CD14-positive monocyte (primary cell): ENCODE measurements at regions not wholly inside any gene's neighbourhood (a gene's known extent, or its start where the extent isn't known, plus 50 kb on each side); places are given as distances from the start of the nearest gene placed in this dataset.

Source experiments
- DNase-seq, 3 donors: peaks; one replicate each; pipeline ENCODE4 v3.0.0-alpha.2; 2011 to 2022
- H2AFZ ChIP-seq: 2 replicates; pipeline ENCODE4 v1.6.0; 2012; ENCODE audit warnings: mild to moderate bottlenecking, low read depth, low read length, inconsistent platforms; ENCODE audit not compliant: insufficient read depth, poor library complexity, severe bottlenecking
- H3K27ac ChIP-seq, 2 donors: 1 replicate in 1 of 2; 2 replicates in 1 of 2; pipeline ENCODE4 v1.5.1; 2012 to 2013; ENCODE audit warnings: low read length in 2 of 2, control low read depth in 1 of 2, inconsistent platforms in 1 of 2, low read depth in 1 of 2, mild to moderate bottlenecking in 1 of 2
- H3K27me3 ChIP-seq, 2 donors: one replicate each; pipeline versions ENCODE4 v1.6.0 to v1.6.1; 2011 to 2013; ENCODE audit warnings: low read length in 2 of 2; ENCODE audit not compliant: control insufficient read depth in 2 of 2, insufficient read depth in 2 of 2
- H3K36me3 ChIP-seq, 2 donors: replicated peaks in 1 of 2; 1 replicate in 1 of 2; 2 replicates in 1 of 2; pipeline versions ENCODE4 v1.5.1 to v1.6.1; 2012 to 2013; ENCODE audit warnings: low read length in 2 of 2, control low read depth in 1 of 2, inconsistent platforms in 1 of 2, mild to moderate bottlenecking in 1 of 2; ENCODE audit not compliant: insufficient read depth in 2 of 2, control insufficient read depth in 1 of 2
- H3K4me1 ChIP-seq, 2 donors: 1 replicate in 1 of 2; 2 replicates in 1 of 2; pipeline versions ENCODE4 v1.5.1 to v1.6.1; 2012 to 2013; ENCODE audit warnings: low read length in 2 of 2, control low read depth in 1 of 2, inconsistent platforms in 1 of 2, mild to moderate bottlenecking in 1 of 2, moderate library complexity in 1 of 2; ENCODE audit not compliant: insufficient read depth in 2 of 2, control insufficient read depth in 1 of 2
- H3K4me2 ChIP-seq: replicated peaks from 2 replicates; pipeline ENCODE3; 2012; ENCODE audit warnings: low read length, moderate library complexity, mild to moderate bottlenecking; ENCODE audit not compliant: poor library complexity, severe bottlenecking; ENCODE audit errors: extremely low read depth
- H3K4me3 ChIP-seq, 3 experiments: fragments of 200-600 bp in 1 of 3; sonication (generic) in 1 of 3; replicated peaks in 1 of 3; 1 replicate in 2 of 3; 2 replicates in 1 of 3; pipeline ENCODE4 v1.5.1; 2011 to 2013; ENCODE audit warnings: low read length in 3 of 3, mild to moderate bottlenecking in 3 of 3, control low read depth in 2 of 3, low read depth in 2 of 3, inconsistent platforms in 1 of 3, moderate library complexity in 1 of 3
- H3K79me2 ChIP-seq: 2 replicates; pipeline ENCODE4 v1.6.0; 2012; ENCODE audit warnings: mild to moderate bottlenecking, control low read depth, inconsistent platforms, low read length, moderate library complexity; ENCODE audit not compliant: insufficient read depth
- H3K9ac ChIP-seq: 2 replicates; pipeline ENCODE4 v1.6.0; 2017; ENCODE audit warnings: low read length, mild to moderate bottlenecking; ENCODE audit not compliant: insufficient read depth, poor library complexity, severe bottlenecking
- H3K9me3 ChIP-seq, 2 donors: replicated peaks in 1 of 2; 1 replicate in 1 of 2; 2 replicates in 1 of 2; pipeline versions ENCODE4 v1.5.1 to v1.6.1; 2012 to 2013; ENCODE audit warnings: low read length in 2 of 2, control low read depth in 1 of 2; ENCODE audit not compliant: control insufficient read depth in 1 of 2, insufficient read depth in 1 of 2
- H4K20me1 ChIP-seq: 2 replicates; pipeline ENCODE4 v1.6.0; 2012; ENCODE audit warnings: mild to moderate bottlenecking, low read length, control low read depth, moderate library complexity; ENCODE audit not compliant: insufficient read depth
- H3K27ac Mint-ChIP-seq, 7 donors: one replicate each; pipeline ENCODE4 v1.8.0; 2020; ENCODE audit warnings: mild to moderate bottlenecking in 7 of 7, mixed read lengths in 7 of 7, moderate library complexity in 6 of 7, inconsistent platforms in 2 of 7
- H3K27me3 Mint-ChIP-seq, 3 donors: one replicate each; pipeline ENCODE4 v1.8.0; 2021 to 2022; ENCODE audit warnings: low read depth in 3 of 3, mild to moderate bottlenecking in 3 of 3, mixed read lengths in 3 of 3, moderate library complexity in 3 of 3, inconsistent platforms in 1 of 3
- H3K36me3 Mint-ChIP-seq, 2 donors: one replicate each; pipeline ENCODE4 v1.8.0; 2020; ENCODE audit warnings: mixed read lengths in 2 of 2, inconsistent platforms in 1 of 2, mild to moderate bottlenecking in 1 of 2
- H3K4me1 Mint-ChIP-seq: one replicate; pipeline ENCODE4 v1.8.0; 2020; ENCODE audit warnings: mild to moderate bottlenecking, mixed read lengths
- H3K4me3 Mint-ChIP-seq, 2 donors: one replicate each; pipeline ENCODE4 v1.8.0; 2020; ENCODE audit warnings: mild to moderate bottlenecking in 2 of 2, mixed read lengths in 2 of 2, moderate library complexity in 1 of 2
- H3K9me3 Mint-ChIP-seq, 7 donors: one replicate each; pipeline ENCODE4 v1.8.0; 2020 to 2022; ENCODE audit warnings: mixed read lengths in 7 of 7, mild to moderate bottlenecking in 6 of 7, moderate library complexity in 6 of 7, inconsistent platforms in 2 of 7
- WGBS: methylation state at CpG from one replicate; pipeline ENCODE4 v1.1.5; 2013; ENCODE audit warnings: missing lambda C conversion rate; ENCODE audit not compliant: insufficient coverage; 5-methylcytosine and 5-hydroxymethylcytosine counted together
- intact Hi-C, 2 donors: fragments of 100-400 bp; cut with micrococcal nuclease; formaldehyde crosslinking; loops; one replicate each; pipeline versions ENCODE4 v1.15.0 to v1.15.1; 2023
- TF ChIP-seq, protein P1 (sequence below): fragments of 200-600 bp; IDR thresholded peaks from one replicate; pipeline ENCODE4 v1.8.0; 2022; ENCODE audit warnings: antibody characterized with exemption, mild to moderate bottlenecking

DNA sequence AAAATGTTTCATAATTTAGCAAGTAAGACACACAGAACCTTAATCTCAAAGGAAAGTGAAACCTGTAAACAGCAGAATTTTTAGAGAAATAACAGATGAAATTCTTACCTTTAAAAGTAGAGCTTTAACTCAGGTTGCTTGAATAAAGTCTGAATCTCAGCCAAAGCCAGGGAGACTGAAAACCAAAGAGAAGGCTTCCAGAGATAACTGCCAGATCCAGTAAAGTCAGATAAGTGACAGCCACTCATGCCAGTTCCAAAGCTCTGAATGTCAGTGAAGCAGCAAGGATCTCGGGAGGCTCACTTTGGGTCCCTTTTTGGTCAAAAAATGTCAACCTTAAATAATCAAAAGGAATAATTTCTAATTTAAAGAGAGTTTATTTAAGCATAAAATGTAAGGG is 199.9 kb upstream of the CHRM3 start:
- Histone ChIP-seq H3K27ac (no peak overlapping the region), H3K27me3 (no peaks in the 10 kb centered on the region), H3K4me3 (no peak overlapping the region), H3K4me2 (no peak overlapping the region), H3K4me1 (no peaks in the 10 kb centered on the region), H3K9me3 (no peaks in the 10 kb centered on the region), H3K36me3 (no peaks in the 10 kb centered on the region), H3K9ac (no peak overlapping the region), H4K20me1 (no peaks in the 10 kb centered on the region), H3K79me2 (no peaks in the 10 kb centered on the region), H2AFZ (no peak overlapping the region)
- no peak overlapping the region for H3K27ac Mint-ChIP-seq
- no peak overlapping the region for H3K4me3 Mint-ChIP-seq
- H3K36me3 Mint-ChIP-seq, result no peaks in the 10 kb centered on the region
- H3K27me3 Mint-ChIP-seq, result no peaks in the 10 kb centered on the region
- H3K9me3 Mint-ChIP-seq, result peaks cover 0 to 4% (median 2%) of the 10 kb centered on the region in 7 donors
- TF ChIP-seq, protein P1, sequence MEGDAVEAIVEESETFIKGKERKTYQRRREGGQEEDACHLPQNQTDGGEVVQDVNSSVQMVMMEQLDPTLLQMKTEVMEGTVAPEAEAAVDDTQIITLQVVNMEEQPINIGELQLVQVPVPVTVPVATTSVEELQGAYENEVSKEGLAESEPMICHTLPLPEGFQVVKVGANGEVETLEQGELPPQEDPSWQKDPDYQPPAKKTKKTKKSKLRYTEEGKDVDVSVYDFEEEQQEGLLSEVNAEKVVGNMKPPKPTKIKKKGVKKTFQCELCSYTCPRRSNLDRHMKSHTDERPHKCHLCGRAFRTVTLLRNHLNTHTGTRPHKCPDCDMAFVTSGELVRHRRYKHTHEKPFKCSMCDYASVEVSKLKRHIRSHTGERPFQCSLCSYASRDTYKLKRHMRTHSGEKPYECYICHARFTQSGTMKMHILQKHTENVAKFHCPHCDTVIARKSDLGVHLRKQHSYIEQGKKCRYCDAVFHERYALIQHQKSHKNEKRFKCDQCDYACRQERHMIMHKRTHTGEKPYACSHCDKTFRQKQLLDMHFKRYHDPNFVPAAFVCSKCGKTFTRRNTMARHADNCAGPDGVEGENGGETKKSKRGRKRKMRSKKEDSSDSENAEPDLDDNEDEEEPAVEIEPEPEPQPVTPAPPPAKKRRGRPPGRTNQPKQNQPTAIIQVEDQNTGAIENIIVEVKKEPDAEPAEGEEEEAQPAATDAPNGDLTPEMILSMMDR, result no peak
- H3K4me1 Mint-ChIP-seq, result peaks cover 3% of the 10 kb centered on the region
- no CpG with 5 or more reads among the region's 1 CpG for WGBS
- intact Hi-C loops, result no loop called here
- DNase-seq, result no peak

DNA sequence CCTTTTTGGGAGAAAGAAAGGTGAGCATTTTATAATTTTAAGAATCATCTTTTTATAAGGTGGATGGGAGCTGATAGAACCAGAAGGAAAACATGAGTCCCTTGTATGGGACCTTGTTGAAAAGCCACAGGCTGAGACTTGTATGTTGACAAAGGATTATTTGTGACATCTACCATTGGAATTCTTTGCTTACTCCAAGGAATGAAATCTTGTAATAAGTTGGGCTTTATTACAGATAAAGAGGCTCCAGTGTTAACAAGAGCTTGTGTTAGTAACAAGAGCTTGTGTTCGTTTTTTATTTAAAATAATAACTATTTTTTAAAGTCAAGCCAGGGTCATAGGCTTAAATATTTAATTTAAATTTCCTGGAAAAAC is 201.1 kb upstream of the CHRM3 start:
- Histone ChIP-seq H3K27ac (no peak overlapping the region), H2AFZ (no peak overlapping the region), H3K9me3 (no peaks in the 10 kb centered on the region), H3K4me3 (no peak overlapping the region), H3K36me3 (no peaks in the 10 kb centered on the region), H3K9ac (no peak overlapping the region), H3K27me3 (no peaks in the 10 kb centered on the region), H3K4me1 (no peaks in the 10 kb centered on the region), H3K4me2 (no peak overlapping the region), H3K79me2 (no peaks in the 10 kb centered on the region), H4K20me1 (no peaks in the 10 kb centered on the region)
- WGBS, result no CpG with 5 or more reads among the region's 1 CpG
- Mint-ChIP-seq H3K36me3 (no peaks in the 10 kb centered on the region), H3K4me3 (no peak overlapping the region), H3K9me3 (peaks cover 0 to 9% (median 4%) of the 10 kb centered on the region in 7 donors), H3K4me1 (peaks cover 3% of the 10 kb centered on the region), H3K27me3 (no peaks in the 10 kb centered on the region), H3K27ac (no peak overlapping the region)
- DNase-seq, result no peak
- TF ChIP-seq, protein P1, result no peak
- intact Hi-C loops, result no loop called here
